H1 (cell line): ENCODE measurements at regions not wholly inside any gene's neighbourhood (a gene's known extent, or its start where the extent isn't known, plus 50 kb on each side); places are given as distances from the start of the nearest gene placed in this dataset.

ENCODE experiments used
- CTCF ChIA-PET: fragments of 300-600 bp; sonication (Branson Sonifier 250); formaldehyde crosslinking; loops from one replicate; lab custom pipeline; 2021; ENCODE audit not compliant: partially characterized antibody; lab: Charles Lee
- POLR2A ChIA-PET: fragments of 300-600 bp; sonication (Branson Sonifier 250); formaldehyde crosslinking; loops from one replicate; lab custom pipeline; 2021; ENCODE audit warnings: inconsistent platforms; ENCODE audit not compliant: partially characterized antibody; lab: Charles Lee
- DNase-seq, 2 experiments: peaks; one replicate each; pipeline versions ENCODE4 v3.0.0 to v3.0.0-alpha.2; 2010 to 2022; ENCODE audit warnings: low spot score in 2 of 2, low read depth in 1 of 2, mixed read lengths in 1 of 2
- FAIRE-seq: peaks from 2 replicates; lab custom pipeline; 2011; peaks lifted over from hg19 to GRCh38; lab: Jason Lieb, UNC
- H2AFZ ChIP-seq: 2 replicates; pipeline ENCODE4 v1.8.1; 2012; ENCODE audit warnings: low read length, inconsistent platforms
- H2AK5ac ChIP-seq: 2 replicates; pipeline ENCODE4 v1.6.1; 2013; ENCODE audit warnings: low read depth, low read length
- H2BK120ac ChIP-seq: replicated peaks from 2 replicates; pipeline ENCODE3; 2013; ENCODE audit warnings: low read depth, low read length, inconsistent platforms
- H2BK12ac ChIP-seq: 2 replicates; pipeline ENCODE4 v1.6.1; 2013; ENCODE audit warnings: low read depth, low read length
- H2BK15ac ChIP-seq: 2 replicates; pipeline ENCODE4 v1.6.1; 2013; ENCODE audit warnings: low read length
- H2BK20ac ChIP-seq: 2 replicates; pipeline ENCODE4 v1.6.1; 2013; ENCODE audit warnings: low read length
- H2BK5ac ChIP-seq: 2 replicates; pipeline ENCODE4 v1.6.1; 2013; ENCODE audit warnings: low read depth, low read length
- H3K14ac ChIP-seq: 2 replicates; pipeline ENCODE4 v1.6.1; 2013; ENCODE audit warnings: inconsistent platforms; ENCODE audit not compliant: insufficient read length
- H3K18ac ChIP-seq: 2 replicates; pipeline ENCODE4 v1.6.1; 2013; ENCODE audit warnings: low read length; ENCODE audit errors: extremely low read depth
- H3K23ac ChIP-seq: 2 replicates; pipeline ENCODE4 v1.6.1; 2013; ENCODE audit warnings: inconsistent platforms; ENCODE audit not compliant: insufficient read length
- H3K23me2 ChIP-seq: 2 replicates; pipeline ENCODE4 v1.6.1; 2013; ENCODE audit warnings: low read depth, low read length
- H3K27ac ChIP-seq: 2 replicates; pipeline ENCODE4 v1.6.1; 2011; ENCODE audit warnings: low read depth, low read length, inconsistent platforms
- H3K27me3 ChIP-seq, 4 experiments: replicated peaks in 1 of 4; 1 replicate in 1 of 4; 2 replicates in 3 of 4; pipeline versions ENCODE4 v1.6.1 to v1.8.1; 2011 to 2013; ENCODE audit warnings: low read length in 3 of 4, mild to moderate bottlenecking in 3 of 4, inconsistent platforms in 2 of 4, mixed read lengths in 2 of 4, moderate library complexity in 1 of 4; ENCODE audit not compliant: control insufficient read depth in 3 of 4, insufficient read depth in 3 of 4; ENCODE audit errors: extremely low read depth in 1 of 4
- H3K36me3 ChIP-seq, 4 experiments: 2 replicates each; pipeline versions ENCODE4 v1.6.1 to v1.8.1; 2011 to 2013; ENCODE audit warnings: mild to moderate bottlenecking in 4 of 4, low read length in 3 of 4, moderate library complexity in 2 of 4, control low read depth in 1 of 4, inconsistent platforms in 1 of 4; ENCODE audit not compliant: insufficient read depth in 4 of 4, control insufficient read depth in 2 of 4
- H3K4ac ChIP-seq: replicated peaks from 2 replicates; pipeline ENCODE3; 2013; ENCODE audit warnings: low read length, low read depth, mixed read lengths, inconsistent platforms; ENCODE audit not compliant: insufficient read length
- H3K4me1 ChIP-seq, 4 experiments: replicated peaks in 1 of 4; 1 replicate in 1 of 4; 2 replicates in 3 of 4; pipeline versions ENCODE4 v1.6.1 to v1.8.1; 2011 to 2013; ENCODE audit warnings: low read length in 3 of 4, inconsistent platforms in 2 of 4, mixed read lengths in 1 of 4; ENCODE audit not compliant: insufficient read depth in 4 of 4, control insufficient read depth in 3 of 4
- H3K4me2 ChIP-seq, 2 experiments: 2 replicates each; pipeline versions ENCODE4 v1.6.1 to v1.8.1; 2011 to 2013; ENCODE audit warnings: low read depth in 2 of 2, low read length in 2 of 2, control low read depth in 1 of 2, inconsistent platforms in 1 of 2, mild to moderate bottlenecking in 1 of 2; ENCODE audit not compliant: insufficient read depth in 1 of 2
- H3K4me3 ChIP-seq, 4 experiments: fragments of 200-600, 300-600 bp in 1 of 4; sonication (generic), shearing (Covaris generic), sonication (Bioruptor Twin) in 1 of 4; 2 replicates each; pipeline versions ENCODE4 v1.5.1 to v1.8.1; 2011 to 2016; ENCODE audit warnings: low read length in 4 of 4, low read depth in 3 of 4, control low read depth in 2 of 4, inconsistent platforms in 2 of 4, mild to moderate bottlenecking in 2 of 4, mixed read lengths in 1 of 4, moderate library complexity in 1 of 4; ENCODE audit not compliant: insufficient read depth in 2 of 4; ENCODE audit errors: extremely low read depth in 1 of 4
- H3K56ac ChIP-seq: replicated peaks from 2 replicates; pipeline ENCODE3; 2013; ENCODE audit warnings: low read depth, mild to moderate bottlenecking, mixed read lengths, low read length, inconsistent platforms; ENCODE audit not compliant: insufficient read length
- H3K79me1 ChIP-seq: 2 replicates; pipeline ENCODE4 v1.6.1; 2013; ENCODE audit warnings: low read depth, low read length, control low read depth
- H3K79me2 ChIP-seq, 2 experiments: 2 replicates each; pipeline versions ENCODE4 v1.6.1 to v1.8.1; 2012 to 2013; ENCODE audit warnings: low read length in 2 of 2, mild to moderate bottlenecking in 2 of 2, inconsistent platforms in 1 of 2; ENCODE audit not compliant: insufficient read depth in 2 of 2, control insufficient read depth in 1 of 2
- H3K9ac ChIP-seq, 4 experiments: replicated peaks in 1 of 4; 1 replicate in 1 of 4; 2 replicates in 3 of 4; pipeline versions ENCODE4 v1.6.1 to v1.8.1; 2011 to 2013; ENCODE audit warnings: low read depth in 3 of 4, low read length in 3 of 4, control low read depth in 2 of 4, mild to moderate bottlenecking in 2 of 4, moderate library complexity in 2 of 4, inconsistent platforms in 1 of 4; ENCODE audit errors: extremely low read depth in 1 of 4
- H3K9me3 ChIP-seq, 2 experiments: 2 replicates each; pipeline versions ENCODE4 v1.6.1 to v1.8.1; 2012 to 2013; ENCODE audit warnings: mild to moderate bottlenecking in 2 of 2, moderate library complexity in 2 of 2, control low read depth in 1 of 2, inconsistent platforms in 1 of 2, low read depth in 1 of 2, low read length in 1 of 2, mixed read lengths in 1 of 2; ENCODE audit not compliant: insufficient read depth in 2 of 2
- H4K20me1 ChIP-seq, 2 experiments: replicated peaks in 1 of 2; 2 replicates each; pipeline versions ENCODE3 to v1.8.1; 2011 to 2013; ENCODE audit warnings: inconsistent platforms in 2 of 2, low read length in 2 of 2, mild to moderate bottlenecking in 1 of 2; ENCODE audit not compliant: insufficient read depth in 2 of 2, control insufficient read depth in 1 of 2
- H4K5ac ChIP-seq: 2 replicates; pipeline ENCODE4 v1.6.1; 2013; ENCODE audit warnings: low read length, low read depth, mixed read lengths, inconsistent platforms; ENCODE audit not compliant: insufficient read length
- H4K8ac ChIP-seq: 2 replicates; pipeline ENCODE4 v1.8.0; 2013; ENCODE audit warnings: mild to moderate bottlenecking, moderate library complexity, low read length, inconsistent platforms; ENCODE audit not compliant: insufficient read depth; ENCODE audit errors: extremely low read depth
- H4K91ac ChIP-seq: replicated peaks from 2 replicates; pipeline ENCODE3; 2013; ENCODE audit warnings: low read length, mixed read lengths, inconsistent platforms; ENCODE audit not compliant: insufficient read length
- KDM5A ChIP-seq: fragments of 200-600 bp; IDR thresholded peaks from 2 replicates; pipeline ENCODE4 v1.7.1; 2012; ENCODE audit warnings: mild to moderate bottlenecking, low read length, inconsistent platforms, mixed read lengths
- POU5F1 ChIP-seq: IDR thresholded peaks from 2 replicates; pipeline ENCODE4 v1.6.1; 2011; ENCODE audit warnings: low read depth, mild to moderate bottlenecking, low read length, moderate library complexity
- SP1 ChIP-seq: IDR thresholded peaks from 2 replicates; pipeline ENCODE4 v1.6.1; 2011; ENCODE audit warnings: low read depth, low read length
- WGBS, 2 experiments: shearing (Covaris generic) in 1 of 2; methylation state at CpG; one replicate each; pipeline versions ENCODE4 v1.1.6 to v1.1.7; 2013 to 2015; ENCODE audit warnings: low lambda C conversion rate in 2 of 2, mixed read lengths in 2 of 2, inconsistent platforms in 1 of 2, low coverage in 1 of 2, missing lambda C conversion rate in 1 of 2; ENCODE audit not compliant: insufficient replicate concordance in 2 of 2, insufficient coverage in 1 of 2, insufficient read length in 1 of 2; ENCODE audit errors: extremely low coverage in 1 of 2, missing lambda C conversion rate in 1 of 2; 5-methylcytosine and 5-hydroxymethylcytosine counted together

GRCh38 chr4:120517966-120518365 lies 404.6 kb downstream of the PRDM5 start:
- Histone ChIP-seq H4K20me1 (no peaks in the 10 kb centered on the region), H2BK120ac (no peak overlapping the region), H2BK12ac (no peak overlapping the region), H3K4me1 (peaks cover 0 to 3% (median 0%) of the 10 kb centered on the region in 4 experiments; a peak in 1 of 7 replicates), H2BK5ac (no peak overlapping the region), H3K9ac (no peak overlapping the region), H3K4me2 (no peak overlapping the region), H2AK5ac (no peak overlapping the region), H2AFZ (peak overlapping the region; percentile 96), H3K4ac (no peak overlapping the region), H2BK15ac (no peak overlapping the region), H4K91ac (no peak overlapping the region), H3K79me2 (no peaks in the 10 kb centered on the region), H3K56ac (no peak overlapping the region), H4K5ac (no peak overlapping the region), H4K8ac (no peak overlapping the region), H3K27ac (no peak overlapping the region), H3K9me3 (no peaks in the 10 kb centered on the region), H3K79me1 (no peaks in the 10 kb centered on the region), H3K14ac (no peak overlapping the region), H3K4me3 (no peak overlapping the region), H3K36me3 (no peaks in the 10 kb centered on the region), H2BK20ac (no peak overlapping the region), H3K18ac (no peak overlapping the region), H3K23ac (no peak overlapping the region), H3K23me2 (peaks cover 2% of the 10 kb centered on the region; the same call in 1 of the 2 replicates), H3K27me3 (no peaks in the 10 kb centered on the region)
- WGBS, 2 experiments: 88% methylated on average over 3 of the region's 3 CpGs; no CpG with 5 or more reads in 1 of the 2 experiments
- CTCF ChIA-PET: no interaction called here
- POLR2A ChIA-PET: no interaction called here
- TF ChIP-seq SP1 (peak; percentile 67), POU5F1 (no peak), KDM5A (no peak)
- FAIRE-seq (no peak), DNase-seq (no peak)
